ENCODE measurements at regions not wholly inside any gene's neighbourhood (a gene's known extent, or its start where the extent isn't known, plus 50 kb on each side); places are given as distances from the start of the nearest gene placed in this dataset.

DNA sequence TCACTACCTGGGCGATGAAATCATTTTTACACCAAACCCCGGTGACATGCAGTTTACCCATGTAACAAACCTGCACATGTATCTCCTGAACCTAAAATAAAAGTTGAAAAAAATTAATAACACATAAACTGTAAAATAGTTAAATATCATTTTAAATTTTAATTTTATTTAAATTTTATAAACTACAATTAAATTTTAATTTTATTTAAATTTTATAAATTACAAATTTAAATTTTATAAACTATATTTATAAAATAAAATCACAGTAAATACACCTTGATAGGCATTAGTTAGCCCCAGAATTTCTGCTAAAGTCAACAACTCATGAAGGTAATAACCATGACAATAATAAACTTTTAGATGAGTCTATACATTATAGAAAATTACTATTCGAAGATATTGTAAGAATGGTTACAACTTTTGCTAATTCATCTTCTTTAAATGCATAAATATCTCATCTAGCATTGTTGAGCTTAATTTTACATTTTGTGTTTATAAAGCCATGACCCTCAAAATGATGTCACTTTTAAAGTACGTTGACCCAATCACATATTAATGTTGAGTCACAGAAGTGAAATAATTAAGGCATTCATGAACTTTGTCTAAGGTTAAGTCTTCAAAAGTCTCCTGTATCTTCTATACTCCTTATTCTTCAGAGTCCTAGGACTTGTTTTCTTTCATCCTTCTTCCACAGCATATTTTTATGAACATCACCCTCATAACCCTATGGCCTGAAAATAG is 755.8 kb upstream of the LCORL start:
- ChIA-PET CTCF (ENCODE audit: low intra/inter-chr PET ratio, low total read pairs) (no interaction called here), POLR2A (no interaction called here)
- no peak overlapping the region for H2AFZ ChIP-seq (ENCODE audit: low read length)
- ATAC-seq (no peak), FAIRE-seq (no peak), DNase-seq (ENCODE audit: low spot score) (no peak)
- no peak overlapping the region for H3K27ac ChIP-seq (ENCODE audit: extremely low read length, insufficient read depth, low read length)
- H3K4me3 ChIP-seq (replicated peaks in 1 of 3; ENCODE audit: insufficient read depth in 1 of 3, low read depth in 2 of 3, low read length in 3 of 3) = no peak overlapping the region
- no peak overlapping the region for H3K9ac ChIP-seq (ENCODE audit: insufficient read depth, low read depth, low read length)
- H3K4me2 ChIP-seq (ENCODE audit: low read depth, low read length) = no peak overlapping the region
- TF ChIP-seq ZBTB34 (CRISPR knock-in tag; IDR thresholded peaks at IDR 0.05) = no peak
- no peak for TF ChIP-seq ZNF614 (CRISPR knock-in tag; IDR thresholded peaks at IDR 0.05; ENCODE audit: borderline replicate concordance)
- TF ChIP-seq ATF7 (IDR thresholded peaks at IDR 0.05) = 0 out of 2 replicates have a peak, but pooled peaks have one; percentile 40
- no peak for TF ChIP-seq ATF7 (CRISPR knock-in tag; IDR thresholded peaks at IDR 0.05)
- TF ChIP-seq SOX6 (IDR thresholded peaks at IDR 0.05) = no peak
- no peak for TF ChIP-seq SOX6 (CRISPR knock-in tag; IDR thresholded peaks at IDR 0.05)
- TF ChIP-seq ZNF124 (CRISPR knock-in tag; IDR thresholded peaks at IDR 0.05) = no peak
- TF ChIP-seq ZNF205 (CRISPR knock-in tag; IDR thresholded peaks at IDR 0.05) = no peak
- H3K4me1 ChIP-seq (ENCODE audit: insufficient read depth, low read length) = no peaks in the 10 kb centered on the region
- intact Hi-C loops (cut with micrococcal nuclease; ENCODE audit: unreplicated experiment) = no loop called here
- H3K79me2 ChIP-seq (ENCODE audit: insufficient read depth, low read length) = no peaks in the 10 kb centered on the region
- H4K20me1 ChIP-seq (ENCODE audit: insufficient read depth, low read length) = no peaks in the 10 kb centered on the region
- in situ Hi-C loops (cut with HindIII; ENCODE audit: extremely low pct_ligation_motif_present, low pct_unique_long_range_greater_than_20kb) = no loop called here
- 4% methylated on average over 4 of the region's 4 CpGs for WGBS (ENCODE audit: low lambda C conversion rate)
- no peaks in the 10 kb centered on the region for H3K36me3 ChIP-seq (replicated peaks in 1 of 2; ENCODE audit: control insufficient read depth in 1 of 2, insufficient read depth in 2 of 2, low read length in 2 of 2)
- peaks cover 80% of the 10 kb centered on the region for H3K9me3 ChIP-seq (ENCODE audit: low read length)
- no peaks in the 10 kb centered on the region for H3K27me3 ChIP-seq (ENCODE audit: control insufficient read depth in 1 of 2, insufficient read depth in 2 of 2, low read length in 2 of 2)
- BruUV-seq (replicated peaks) = no TSS peak

GRCh38 chr4:18767921-18768320 is 746.4 kb upstream of the LCORL start:
- Histone ChIP-seq H3K9ac (ENCODE audit: insufficient read depth, low read depth, low read length) (no peak overlapping the region), H3K27me3 (ENCODE audit: control insufficient read depth in 1 of 2, insufficient read depth in 2 of 2, low read length in 2 of 2) (no peaks in the 10 kb centered on the region), H3K4me1 (ENCODE audit: insufficient read depth, low read length) (no peaks in the 10 kb centered on the region), H3K79me2 (ENCODE audit: insufficient read depth, low read length) (no peaks in the 10 kb centered on the region), H3K9me3 (ENCODE audit: low read length) (peaks cover 96% of the 10 kb centered on the region), H2AFZ (ENCODE audit: low read length) (no peak overlapping the region), H4K20me1 (ENCODE audit: insufficient read depth, low read length) (no peaks in the 10 kb centered on the region), H3K36me3 (replicated peaks in 1 of 2; ENCODE audit: control insufficient read depth in 1 of 2, insufficient read depth in 2 of 2, low read length in 2 of 2) (no peaks in the 10 kb centered on the region), H3K4me2 (ENCODE audit: low read depth, low read length) (no peak overlapping the region), H3K4me3 (replicated peaks in 1 of 3; ENCODE audit: insufficient read depth in 1 of 3, low read depth in 2 of 3, low read length in 3 of 3) (no peak overlapping the region), H3K27ac (ENCODE audit: extremely low read length, insufficient read depth, low read length) (no peak overlapping the region)
- BruUV-seq (replicated peaks) = no TSS peak
- DNase-seq (ENCODE audit: low spot score) = no peak
- intact Hi-C loops (cut with micrococcal nuclease; ENCODE audit: unreplicated experiment) (no loop called here), in situ Hi-C loops (cut with HindIII; ENCODE audit: extremely low pct_ligation_motif_present, low pct_unique_long_range_greater_than_20kb) (no loop called here)
- ChIA-PET CTCF (ENCODE audit: low intra/inter-chr PET ratio, low total read pairs) (no interaction called here), POLR2A (no interaction called here)
- FAIRE-seq = no peak
- TF ChIP-seq HDAC2 (CRISPR knock-in tag; IDR thresholded peaks at IDR 0.05) = no peak
- peak; percentile 49 to 79; a peak in 3 of 4 replicates for TF ChIP-seq MAFK (conservative IDR thresholded peaks at IDR 0.05 in 1 of 2, IDR thresholded peaks at IDR 0.05 in 1 of 2; ENCODE audit: low read length in 2 of 2)
- TF ChIP-seq MAFF (IDR thresholded peaks at IDR 0.05; ENCODE audit: low read depth, low read length) = peak; percentile 61
- TF ChIP-seq NR3C1 (CRISPR knock-in tag; IDR thresholded peaks at IDR 0.05) = no peak
- 0% methylated on average over 2 of the region's 2 CpGs for WGBS (ENCODE audit: low lambda C conversion rate)
- ATAC-seq = no peak

Measured in HepG2 (cell line).